Endothelial cell of umbilical vein (primary cell): ENCODE measurements at regions not wholly inside any gene's neighbourhood (a gene's known extent, or its start where the extent isn't known, plus 50 kb on each side); places are given as distances from the start of the nearest gene placed in this dataset.

ENCODE experiments used
- BruUV-seq: library from RNA; stranded (reverse); fragments of 400-500 nt; replicated peaks from 2 replicates; lab custom pipeline; 2021; lab: Mats Ljungman, UMichigan
- CTCF ChIA-PET: fragments of 300-600, 350-600 bp; sonication (Branson Sonifier 250); formaldehyde crosslinking; loops from one replicate; lab custom pipeline; 2021; ENCODE audit warnings: antibody characterized with exemption, inconsistent platforms; lab: Charles Lee
- POLR2A ChIA-PET: fragments of 300-600, 350-600 bp; sonication (Branson Sonifier 250); formaldehyde crosslinking; loops from one replicate; lab custom pipeline; 2021; ENCODE audit warnings: antibody characterized with exemption, inconsistent platforms; lab: Charles Lee
- DNase-seq: peaks from one replicate; pipeline ENCODE4 v3.0.0-alpha.2; 2011; ENCODE audit warnings: low read depth, low spot score
- FAIRE-seq: peaks from 2 replicates; lab custom pipeline; 2011; peaks lifted over from hg19 to GRCh38; lab: Jason Lieb, UNC
- H2AFZ ChIP-seq: 2 replicates; pipeline ENCODE4 v1.6.0; 2012; ENCODE audit warnings: low read depth, low read length, control low read depth, inconsistent platforms
- H3K27ac ChIP-seq: 2 replicates; pipeline ENCODE4 v1.5.1; 2011; ENCODE audit warnings: low read depth, mild to moderate bottlenecking, control low read depth, low read length, moderate library complexity; ENCODE audit not compliant: insufficient read depth
- H3K27me3 ChIP-seq, 2 experiments: 2 replicates each; pipeline versions ENCODE4 v1.6.0 to v1.6.1; 2011; ENCODE audit warnings: low read length in 2 of 2, mixed read lengths in 1 of 2; ENCODE audit not compliant: control insufficient read depth in 2 of 2, insufficient read depth in 2 of 2
- H3K36me3 ChIP-seq, 2 experiments: 2 replicates in 1 of 2; 3 replicates in 1 of 2; pipeline ENCODE4 v1.5.1; 2011; ENCODE audit warnings: low read length in 2 of 2, mild to moderate bottlenecking in 1 of 2, moderate library complexity in 1 of 2; ENCODE audit not compliant: control insufficient read depth in 2 of 2, insufficient read depth in 2 of 2; ENCODE audit errors: extremely low read depth in 1 of 2
- H3K4me1 ChIP-seq: 3 replicates; pipeline ENCODE4 v1.5.1; 2011; ENCODE audit warnings: mild to moderate bottlenecking, low read length; ENCODE audit not compliant: control insufficient read depth, insufficient read depth; ENCODE audit errors: extremely low read depth
- H3K4me2 ChIP-seq: 2 replicates; pipeline ENCODE4 v1.6.1; 2011; ENCODE audit warnings: low read length, control low read depth, mixed read lengths; ENCODE audit not compliant: insufficient read depth
- H3K4me3 ChIP-seq, 3 experiments: fragments of 200-600 bp in 1 of 3; sonication (generic), shearing (Covaris generic) in 1 of 3; replicated peaks in 1 of 3; 2 replicates each; pipeline ENCODE4 v1.5.1; 2011 to 2016; ENCODE audit warnings: control low read depth in 3 of 3, low read length in 3 of 3, mild to moderate bottlenecking in 2 of 3, inconsistent platforms in 1 of 3, low read depth in 1 of 3, moderate library complexity in 1 of 3; ENCODE audit not compliant: insufficient read depth in 1 of 3
- H3K79me2 ChIP-seq: 2 replicates; pipeline ENCODE4 v1.6.0; 2012; ENCODE audit warnings: low read length, inconsistent platforms; ENCODE audit not compliant: control insufficient read depth, insufficient read depth
- H3K9ac ChIP-seq: replicated peaks from 2 replicates; pipeline ENCODE3; 2011; ENCODE audit warnings: low read length, control low read depth; ENCODE audit not compliant: insufficient read depth; ENCODE audit errors: extremely low read depth
- H3K9me1 ChIP-seq: replicated peaks from 3 replicates; pipeline ENCODE4 v1.6.0; 2011; ENCODE audit warnings: mild to moderate bottlenecking, low read length; ENCODE audit not compliant: control insufficient read depth, insufficient read depth; ENCODE audit errors: extremely low read depth
- H3K9me3 ChIP-seq: replicated peaks from 2 replicates; pipeline ENCODE4 v1.5.1; 2012; ENCODE audit warnings: low read length, inconsistent platforms; ENCODE audit not compliant: control insufficient read depth, insufficient read depth
- H4K20me1 ChIP-seq: replicated peaks from 2 replicates; pipeline ENCODE3; 2011; ENCODE audit warnings: mild to moderate bottlenecking, low read length; ENCODE audit not compliant: control insufficient read depth, insufficient read depth; ENCODE audit errors: extremely low read depth
- CTCF ChIP-seq, 2 donors: IDR thresholded peaks; 1 replicate in 1 of 2; 2 replicates in 1 of 2; pipeline ENCODE4 v1.5.1; 2011; ENCODE audit warnings: low read length in 2 of 2, mild to moderate bottlenecking in 2 of 2, moderate library complexity in 2 of 2, control low read depth in 1 of 2, inconsistent platforms in 1 of 2, low read depth in 1 of 2; ENCODE audit not compliant: insufficient read depth in 1 of 2; ENCODE audit errors: extremely low read depth in 1 of 2
- EZH2 ChIP-seq: IDR thresholded peaks from 2 replicates; pipeline ENCODE4 v1.6.1; 2012; ENCODE audit warnings: borderline replicate concordance, low read depth, mild to moderate bottlenecking, moderate library complexity, low read length, inconsistent platforms; ENCODE audit not compliant: severe bottlenecking
- FOS ChIP-seq: IDR thresholded peaks from 2 replicates; pipeline ENCODE4 v1.6.1; 2011; ENCODE audit warnings: mild to moderate bottlenecking, low read length, moderate library complexity, borderline replicate concordance; ENCODE audit not compliant: insufficient read depth
- GATA2 ChIP-seq: IDR thresholded peaks from 2 replicates; pipeline ENCODE4 v1.7.0; 2011; ENCODE audit warnings: low read depth, mild to moderate bottlenecking, moderate library complexity, mixed read lengths, low read length; ENCODE audit not compliant: insufficient read length, insufficient read depth
- JUN ChIP-seq: IDR thresholded peaks from 2 replicates; pipeline ENCODE4 v1.6.1; 2011; ENCODE audit warnings: borderline replicate concordance, low read depth; ENCODE audit not compliant: insufficient read length, insufficient read depth
- MAX ChIP-seq: IDR thresholded peaks from 2 replicates; pipeline ENCODE4 v1.6.1; 2011; ENCODE audit not compliant: insufficient read depth, insufficient read length
- MYC ChIP-seq: IDR thresholded peaks from one replicate; pipeline ENCODE4 v1.6.1; 2011; ENCODE audit warnings: mild to moderate bottlenecking, low read depth, low read length
- POLR2A ChIP-seq: IDR thresholded peaks from 2 replicates; pipeline ENCODE4 v1.6.1; 2012; ENCODE audit warnings: low read depth, mild to moderate bottlenecking, control low read depth, low read length
- POLR2AphosphoS5 ChIP-seq: IDR thresholded peaks from 2 replicates; pipeline ENCODE4 v1.6.1; 2012; ENCODE audit warnings: low read depth, mild to moderate bottlenecking, control low read depth, low read length, moderate library complexity; ENCODE audit not compliant: insufficient read depth
- dilution Hi-C: fragments of 300-500 bp; cut with MboI; formaldehyde crosslinking; loops from one replicate; pipeline ENCODE4 v1.15.0; 2019; ENCODE audit warnings: low sequenced_read_pairs; ENCODE audit not compliant: extremely low pct_ligation_motif_present
- intact Hi-C: fragments of 100-400 bp; cut with micrococcal nuclease; formaldehyde crosslinking; loops from one replicate; pipeline ENCODE4 v1.10.0; 2022

GRCh38 chrX:39513836-39514235 is 583.9 kb downstream of the BCOR start:
- Histone ChIP-seq H4K20me1 (no peaks in the 10 kb centered on the region), H3K4me3 (no peak overlapping the region), H3K4me2 (no peak overlapping the region), H3K27me3 (peaks cover 0 to 4% of the 10 kb centered on the region in 2 experiments), H3K36me3 (no peaks in the 10 kb centered on the region), H3K27ac (no peak overlapping the region), H3K9me3 (no peaks in the 10 kb centered on the region), H3K79me2 (no peaks in the 10 kb centered on the region), H2AFZ (no peak overlapping the region), H3K4me1 (no peaks in the 10 kb centered on the region), H3K9ac (no peak overlapping the region), H3K9me1 (no peaks in the 10 kb centered on the region)
- TF ChIP-seq MAX: no peak
- no peak for TF ChIP-seq CTCF (IDR thresholded peaks at IDR 0.05; ENCODE audit: extremely low read depth in 1 of 2, insufficient read depth in 1 of 2, low read depth in 1 of 2, low read length in 2 of 2)
- TF ChIP-seq FOS: no peak
- no peak for TF ChIP-seq POLR2A
- TF ChIP-seq GATA2: no peak
- no peak for TF ChIP-seq EZH2
- no peak for TF ChIP-seq JUN
- no peak for TF ChIP-seq POLR2AphosphoS5
- TF ChIP-seq MYC: no peak
- dilution Hi-C loops (no loop called here), intact Hi-C loops (no loop called here)
- CTCF ChIA-PET: interaction anchor here (0.6 kb wide), 1 partner anchor 182 kb away, joined by 4 read pairs; no protein-coding TSS in a partner anchor
- BruUV-seq: no TSS peak
- no peak for DNase-seq
- FAIRE-seq: no peak
- POLR2A ChIA-PET: no interaction called here
